Occipital lobe (tissue), 1 donor: ENCODE measurements at regions not wholly inside any gene's neighbourhood (a gene's known extent, or its start where the extent isn't known, plus 50 kb on each side); places are given as distances from the start of the nearest gene placed in this dataset.
"Not testable (repeated sequence)": the region's sequence is repeated elsewhere in the genome, so short reads cannot be mapped to it uniquely, and the experiment has no call there.

Experiments
- DNase-seq: peaks from one replicate; lab custom pipeline; 2025; lab: John Stamatoyannopoulos, UW

- no peak for DNase-seq
Measured at GRCh38 chr4:38414410-38414809, 249.6 kb upstream of the KLF3 start.

- no peak for DNase-seq
Measured at GRCh38 chr4:38415682-38416081, 248.3 kb upstream of the KLF3 start.

- no peak for DNase-seq
Measured at GRCh38 chr4:38416450-38417014, 247.5 kb upstream of the KLF3 start.

- DNase-seq: not testable (repeated sequence)
Measured at GRCh38 chr4:38420254-38420653, 243.7 kb upstream of the KLF3 start.

GRCh38 chr4:38422850-38423249, 241.1 kb upstream of the KLF3 start:
- DNase-seq: no peak

GRCh38 chr4:38424151-38424871, 239.7 kb upstream of the KLF3 start:
- DNase-seq: no peak

- DNase-seq: no peak
Measured at GRCh38 chr4:38426532-38426931, 237.5 kb upstream of the KLF3 start.

- no peak for DNase-seq
Measured at GRCh38 chr4:38430841-38431240, 233.2 kb upstream of the KLF3 start.

- no peak for DNase-seq
Measured at GRCh38 chr4:38442073-38442788, 221.8 kb upstream of the KLF3 start.

GRCh38 chr4:38449506-38450174, 214.4 kb upstream of the KLF3 start:
- DNase-seq: no peak

- no peak for DNase-seq
Measured at GRCh38 chr4:38452009-38452408, 212.0 kb upstream of the KLF3 start.

- DNase-seq: no peak
Measured at GRCh38 chr4:38452542-38452941, 211.5 kb upstream of the KLF3 start.

GRCh38 chr4:38453253-38453881, 210.6 kb upstream of the KLF3 start:
- no peak for DNase-seq

- no peak for DNase-seq
Measured at GRCh38 chr4:38454284-38454683, 209.7 kb upstream of the KLF3 start.

GRCh38 chr4:38455092-38455862, 208.7 kb upstream of the KLF3 start:
- DNase-seq: no peak

GRCh38 chr4:38456096-38456495, 207.9 kb upstream of the KLF3 start:
- no peak for DNase-seq

- no peak for DNase-seq
Measured at GRCh38 chr4:38461342-38461741, 202.7 kb upstream of the KLF3 start.

GRCh38 chr4:38462367-38463055, 201.5 kb upstream of the KLF3 start:
- no peak for DNase-seq

GRCh38 chr4:38463268-38463958, 200.6 kb upstream of the KLF3 start:
- DNase-seq: no peak

- DNase-seq: no peak
Measured at GRCh38 chr4:38464328-38464727, 199.7 kb upstream of the KLF3 start.
